ENCODE measurements at regions not wholly inside any gene's neighbourhood (a gene's known extent, or its start where the extent isn't known, plus 50 kb on each side); places are given as distances from the start of the nearest gene placed in this dataset.
"Not testable (repeated sequence)": the region's sequence is repeated elsewhere in the genome, so short reads cannot be mapped to it uniquely, and the experiment has no call there.

DNA sequence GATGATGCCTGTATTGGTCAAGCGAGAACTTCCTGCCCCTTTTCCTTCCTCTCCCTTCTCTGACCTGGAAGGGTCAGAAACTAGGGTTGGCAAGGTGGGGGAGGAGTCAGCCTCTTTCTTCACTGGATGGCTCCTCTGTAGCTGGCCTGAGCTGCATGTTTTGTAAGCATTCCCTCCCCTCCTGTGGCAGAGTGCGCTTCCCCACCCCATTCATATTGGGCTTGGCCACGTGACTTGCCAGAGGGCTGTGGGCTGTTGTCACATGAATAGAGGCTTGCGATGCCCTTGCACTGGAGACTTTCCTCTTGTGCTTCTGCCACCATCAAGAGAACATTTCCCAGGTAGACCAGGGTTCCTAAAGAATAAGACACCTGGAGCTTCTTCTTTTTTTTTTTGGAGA lies 111.3 kb upstream of the PODXL start:
- Mint-ChIP-seq H3K27me3 (ENCODE audit: low read depth) (peaks cover 9% of the 10 kb centered on the region), H3K9me3 (no peaks in the 10 kb centered on the region), H3K36me3 (ENCODE audit: insufficient read depth) (no peaks in the 10 kb centered on the region), H3K4me3 (no peak overlapping the region), H3K4me1 (ENCODE audit: low read depth) (no peaks in the 10 kb centered on the region)
- ATAC-seq (no peak), DNase-seq (no peak)

DNA sequence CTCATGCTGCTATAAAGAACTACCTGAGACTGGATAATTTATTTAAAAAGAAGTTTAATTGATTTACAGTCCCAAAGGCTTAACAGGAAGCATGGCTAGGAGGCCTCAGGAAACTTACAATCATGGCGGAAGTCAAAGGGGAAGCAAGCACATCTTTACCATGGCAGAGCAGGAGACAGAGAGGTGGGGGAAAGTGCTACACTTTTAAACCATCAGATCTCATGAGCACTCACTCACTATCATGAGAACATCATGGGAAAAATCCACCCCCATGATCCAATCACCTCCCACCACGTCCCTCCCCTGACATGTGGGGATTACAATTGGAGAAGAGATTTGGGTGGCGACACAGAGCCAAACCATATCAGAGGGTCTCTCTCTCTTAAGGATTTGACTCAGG lies 108.6 kb upstream of the PODXL start:
- H3K27me3 Mint-ChIP-seq (ENCODE audit: low read depth) = peaks cover 7% of the 10 kb centered on the region
- no peak overlapping the region for H3K4me3 Mint-ChIP-seq
- ATAC-seq (no peak), DNase-seq (no peak)
- H3K9me3 Mint-ChIP-seq = no peaks in the 10 kb centered on the region
- no peaks in the 10 kb centered on the region for H3K4me1 Mint-ChIP-seq (ENCODE audit: low read depth)
- no peaks in the 10 kb centered on the region for H3K36me3 Mint-ChIP-seq (ENCODE audit: insufficient read depth)

DNA sequence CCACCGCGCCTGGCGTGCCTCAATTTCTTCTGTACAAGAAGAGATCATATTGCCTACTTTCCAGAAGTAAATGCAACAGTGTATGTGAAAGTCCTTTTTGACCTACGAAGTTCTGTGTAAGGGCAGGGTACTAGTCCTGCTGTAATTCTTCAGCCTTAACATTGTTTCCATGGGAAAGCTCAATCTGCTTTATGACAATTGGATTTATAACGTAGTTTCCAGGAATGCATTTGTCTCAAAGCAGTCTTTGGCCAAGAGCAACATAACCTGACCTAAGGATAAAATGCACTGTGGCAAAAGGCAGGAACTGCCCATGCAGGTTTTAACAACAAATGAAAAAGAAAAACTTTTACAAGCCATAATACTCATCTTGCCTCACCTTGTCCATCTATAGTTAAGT lies 108.1 kb upstream of the PODXL start:
- Mint-ChIP-seq H3K4me3 (no peak overlapping the region), H3K9me3 (no peaks in the 10 kb centered on the region), H3K36me3 (ENCODE audit: insufficient read depth) (no peaks in the 10 kb centered on the region), H3K27me3 (ENCODE audit: low read depth) (peaks cover 7% of the 10 kb centered on the region), H3K4me1 (ENCODE audit: low read depth) (no peaks in the 10 kb centered on the region)
- ATAC-seq = no peak
- DNase-seq = no peak

DNA sequence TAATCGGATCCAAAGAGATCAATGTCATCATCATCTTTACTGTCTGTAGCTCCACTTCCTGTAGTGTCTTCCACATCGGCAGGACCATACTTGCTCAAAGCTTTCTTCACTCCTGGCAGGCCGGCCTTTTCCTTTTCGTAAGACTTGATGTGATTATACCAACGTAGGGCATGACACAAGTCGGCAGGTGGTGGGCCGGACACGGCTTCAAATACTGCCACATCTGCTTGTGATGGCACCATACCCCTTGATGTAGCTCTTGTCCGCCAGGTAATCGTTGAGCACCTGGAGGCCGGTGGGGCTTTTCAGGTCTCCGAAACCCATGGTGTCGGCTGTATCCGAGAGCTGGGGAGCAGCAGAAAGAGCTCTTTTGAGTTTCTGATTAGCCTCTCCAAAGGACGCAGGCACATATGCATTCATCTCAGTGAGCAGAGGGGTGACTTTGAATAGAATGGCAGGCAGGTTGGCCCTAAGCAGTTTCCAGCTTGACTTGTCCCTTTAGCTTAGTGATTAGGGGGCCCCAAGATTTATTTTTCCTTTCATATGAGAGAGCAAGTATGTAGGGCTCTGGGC lies 106.0 kb upstream of the PODXL start:
- not testable (repeated sequence) for H3K27me3 Mint-ChIP-seq (ENCODE audit: low read depth); DNase-seq; H3K9me3 Mint-ChIP-seq; ATAC-seq; H3K4me1 Mint-ChIP-seq (ENCODE audit: low read depth); H3K4me3 Mint-ChIP-seq; H3K36me3 Mint-ChIP-seq (ENCODE audit: insufficient read depth)

DNA sequence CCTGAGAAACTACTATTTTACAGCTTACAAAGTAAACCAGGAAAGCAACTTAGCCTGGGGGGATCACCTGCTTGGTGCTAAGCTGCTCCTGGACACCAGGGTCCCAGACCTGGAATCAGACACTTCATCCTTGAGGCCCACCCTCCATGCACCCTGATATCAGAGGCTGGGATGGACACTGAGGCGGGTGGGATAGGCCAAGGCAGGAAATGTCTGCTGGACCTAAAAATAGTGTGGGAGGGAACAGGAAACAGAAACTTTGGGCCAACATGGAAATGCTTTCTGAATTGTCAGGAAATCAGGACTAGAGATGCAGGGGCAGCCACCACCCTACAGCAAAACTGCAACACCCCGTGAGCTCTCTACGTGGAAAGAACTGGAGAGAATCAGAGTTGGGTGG lies 101.5 kb upstream of the PODXL start:
- H3K36me3 Mint-ChIP-seq (ENCODE audit: insufficient read depth) = no peaks in the 10 kb centered on the region
- DNase-seq = no peak

DNA sequence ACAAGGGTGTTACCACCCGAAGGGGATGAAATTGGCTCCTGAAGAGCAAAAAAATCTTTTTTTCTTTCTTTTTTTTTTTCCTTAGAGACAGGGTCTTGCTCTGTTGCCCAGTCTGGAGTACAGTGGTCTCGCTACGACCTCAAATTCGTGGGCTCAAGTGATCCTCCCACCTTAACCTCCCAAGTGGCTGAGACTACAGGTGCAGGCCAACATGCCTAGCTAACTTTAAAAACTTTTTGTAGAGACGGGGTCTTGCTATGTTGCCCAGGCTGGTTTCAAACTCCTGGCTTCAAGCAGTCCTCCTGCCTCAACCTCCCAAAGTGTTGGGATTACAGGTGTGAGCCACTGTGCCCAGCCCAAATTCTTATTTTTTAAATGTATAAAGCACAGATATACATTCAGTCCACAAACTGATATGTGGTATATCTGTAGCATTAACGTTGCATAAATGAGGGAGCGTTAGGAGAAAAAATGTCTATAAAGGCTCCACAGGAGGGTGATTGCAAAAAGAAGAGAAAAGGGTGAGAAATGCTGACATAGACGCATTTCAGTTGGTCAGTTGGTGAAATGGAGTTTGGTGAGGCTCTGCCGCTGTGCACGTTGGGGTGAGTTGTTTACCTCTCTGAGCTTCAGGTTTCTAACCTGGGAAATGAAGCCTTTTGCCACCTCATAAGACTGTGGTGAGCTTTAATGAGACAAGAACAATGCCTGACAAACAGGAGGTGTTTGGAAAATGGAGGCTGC lies 100.7 kb upstream of the PODXL start:
- Mint-ChIP-seq H3K27me3 (ENCODE audit: low read depth) (peaks cover 3% of the 10 kb centered on the region), H3K4me1 (ENCODE audit: low read depth) (peaks cover 2% of the 10 kb centered on the region), H3K9me3 (no peaks in the 10 kb centered on the region), H3K36me3 (ENCODE audit: insufficient read depth) (no peaks in the 10 kb centered on the region), H3K4me3 (no peak overlapping the region)
- ATAC-seq = no peak
- DNase-seq = no peak

More for the DNA sequence above, 101.5 kb upstream of the PODXL start:
- Mint-ChIP-seq H3K27me3 (ENCODE audit: low read depth) (peaks cover 3% of the 10 kb centered on the region), H3K9me3 (no peaks in the 10 kb centered on the region), H3K4me1 (ENCODE audit: low read depth) (peaks cover 2% of the 10 kb centered on the region), H3K4me3 (no peak overlapping the region)
- no peak for ATAC-seq

DNA sequence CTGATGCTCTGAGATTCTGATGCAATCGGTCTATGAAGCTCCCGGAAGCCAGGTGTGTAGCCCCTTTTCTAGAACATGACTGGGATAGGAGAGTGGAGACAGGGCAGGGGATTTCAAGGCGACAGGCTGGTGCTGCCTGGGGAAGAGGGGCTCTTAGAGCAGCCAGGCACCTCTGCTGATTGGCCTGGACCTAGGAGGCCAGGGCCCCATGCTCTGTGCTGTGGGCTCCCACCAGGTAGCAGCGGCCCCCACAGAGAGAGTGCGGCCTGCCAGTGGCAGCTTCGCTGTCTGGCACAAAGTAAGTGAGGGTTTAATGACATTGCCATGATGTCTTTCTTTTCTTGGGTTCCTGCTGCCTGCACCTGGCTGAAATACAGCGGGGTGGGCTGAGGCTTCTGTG lies 99.4 kb upstream of the PODXL start:
- Mint-ChIP-seq H3K4me1 (ENCODE audit: low read depth) (peaks cover 2% of the 10 kb centered on the region), H3K9me3 (no peaks in the 10 kb centered on the region), H3K36me3 (ENCODE audit: insufficient read depth) (no peaks in the 10 kb centered on the region), H3K27me3 (ENCODE audit: low read depth) (peaks cover 3% of the 10 kb centered on the region), H3K4me3 (no peak overlapping the region)
- ATAC-seq (no peak), DNase-seq (no peak)

DNA sequence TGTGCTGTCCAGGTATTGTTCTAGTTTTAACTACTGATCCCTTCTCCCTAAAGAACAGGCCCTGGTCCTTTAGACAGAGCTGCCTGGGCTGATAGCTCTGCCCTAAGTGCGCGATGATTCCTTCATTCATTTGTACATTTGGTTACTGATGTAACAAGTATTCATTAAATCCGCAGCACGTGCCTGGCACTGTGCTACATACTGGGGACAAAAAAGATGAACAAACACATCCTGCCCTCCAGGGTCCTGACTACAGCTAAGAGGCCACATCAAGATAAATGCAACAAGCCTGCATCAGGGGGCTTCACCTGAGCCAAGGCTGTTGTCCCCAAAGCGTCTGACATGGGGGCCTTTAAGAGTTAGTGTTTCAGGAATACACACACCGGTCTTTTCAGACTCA lies 99.0 kb upstream of the PODXL start:
- H3K27me3 Mint-ChIP-seq (ENCODE audit: low read depth) = peaks cover 3% of the 10 kb centered on the region
- peaks cover 2% of the 10 kb centered on the region for H3K4me1 Mint-ChIP-seq (ENCODE audit: low read depth)
- H3K9me3 Mint-ChIP-seq = no peaks in the 10 kb centered on the region
- no peak overlapping the region for H3K4me3 Mint-ChIP-seq
- no peaks in the 10 kb centered on the region for H3K36me3 Mint-ChIP-seq (ENCODE audit: insufficient read depth)
- no peak for ATAC-seq
- DNase-seq = no peak

DNA sequence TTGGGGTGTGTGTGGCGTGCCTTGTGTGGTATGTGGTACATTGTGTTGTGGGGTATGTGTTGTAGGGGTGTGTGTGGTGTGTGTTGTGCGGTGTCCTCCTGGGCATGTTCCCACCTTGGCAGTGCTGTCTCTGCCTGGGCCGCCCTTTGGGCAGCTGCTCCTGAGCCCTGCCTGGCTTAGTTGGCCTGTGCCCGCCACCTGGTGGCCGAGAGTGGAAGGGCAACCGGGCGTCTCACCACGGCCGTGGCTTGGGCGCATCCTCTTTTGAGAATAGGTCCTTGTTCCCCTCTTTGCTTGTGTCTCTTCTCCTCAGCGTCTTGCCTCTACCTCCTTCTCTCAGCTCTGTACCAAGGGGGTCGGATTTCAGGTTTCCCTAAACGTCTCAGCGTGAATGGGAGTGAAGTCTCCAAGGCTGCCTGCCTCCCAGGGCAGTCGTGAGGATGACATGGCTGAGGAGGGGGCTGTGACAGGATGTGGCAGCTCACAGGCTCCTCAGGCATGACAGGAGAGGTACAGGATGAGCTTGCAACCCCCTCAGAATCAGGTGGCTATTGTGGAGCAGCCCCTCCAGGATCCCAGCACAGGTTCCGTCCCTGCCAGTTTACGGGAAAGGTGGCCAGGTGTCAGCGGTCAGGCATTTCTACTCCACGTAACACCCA lies 98.4 kb upstream of the PODXL start:
- Mint-ChIP-seq H3K27me3 (ENCODE audit: low read depth) (peaks cover 3% of the 10 kb centered on the region), H3K9me3 (no peaks in the 10 kb centered on the region), H3K36me3 (ENCODE audit: insufficient read depth) (no peaks in the 10 kb centered on the region), H3K4me3 (no peak overlapping the region), H3K4me1 (ENCODE audit: low read depth) (peaks cover 2% of the 10 kb centered on the region)
- peak; percentile 79 for DNase-seq
- ATAC-seq = peak; percentile 93 to 96

DNA sequence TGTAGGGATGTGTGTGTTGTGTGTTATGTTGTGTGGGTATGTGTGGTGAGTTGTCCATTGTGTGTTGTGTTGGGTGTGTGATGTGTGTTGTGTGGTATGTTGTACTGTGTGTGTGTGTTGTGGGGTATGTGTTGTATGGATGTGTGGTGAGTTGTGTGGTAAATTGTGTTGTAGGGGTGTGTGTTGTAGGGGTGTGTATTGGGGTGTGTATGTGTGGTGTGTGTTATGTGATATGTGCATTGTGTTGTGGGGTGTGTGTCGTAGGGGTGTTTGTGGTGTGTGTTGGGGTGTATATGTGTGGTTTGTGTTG lies 97.8 kb upstream of the PODXL start:
- H3K4me1 Mint-ChIP-seq (ENCODE audit: low read depth) = peaks cover 2% of the 10 kb centered on the region
- no peaks in the 10 kb centered on the region for H3K36me3 Mint-ChIP-seq (ENCODE audit: insufficient read depth)
- ATAC-seq (no peak), DNase-seq (no peak)
- no peaks in the 10 kb centered on the region for H3K9me3 Mint-ChIP-seq
- H3K27me3 Mint-ChIP-seq (ENCODE audit: low read depth) = peaks cover 3% of the 10 kb centered on the region
- H3K4me3 Mint-ChIP-seq = no peak overlapping the region

DNA sequence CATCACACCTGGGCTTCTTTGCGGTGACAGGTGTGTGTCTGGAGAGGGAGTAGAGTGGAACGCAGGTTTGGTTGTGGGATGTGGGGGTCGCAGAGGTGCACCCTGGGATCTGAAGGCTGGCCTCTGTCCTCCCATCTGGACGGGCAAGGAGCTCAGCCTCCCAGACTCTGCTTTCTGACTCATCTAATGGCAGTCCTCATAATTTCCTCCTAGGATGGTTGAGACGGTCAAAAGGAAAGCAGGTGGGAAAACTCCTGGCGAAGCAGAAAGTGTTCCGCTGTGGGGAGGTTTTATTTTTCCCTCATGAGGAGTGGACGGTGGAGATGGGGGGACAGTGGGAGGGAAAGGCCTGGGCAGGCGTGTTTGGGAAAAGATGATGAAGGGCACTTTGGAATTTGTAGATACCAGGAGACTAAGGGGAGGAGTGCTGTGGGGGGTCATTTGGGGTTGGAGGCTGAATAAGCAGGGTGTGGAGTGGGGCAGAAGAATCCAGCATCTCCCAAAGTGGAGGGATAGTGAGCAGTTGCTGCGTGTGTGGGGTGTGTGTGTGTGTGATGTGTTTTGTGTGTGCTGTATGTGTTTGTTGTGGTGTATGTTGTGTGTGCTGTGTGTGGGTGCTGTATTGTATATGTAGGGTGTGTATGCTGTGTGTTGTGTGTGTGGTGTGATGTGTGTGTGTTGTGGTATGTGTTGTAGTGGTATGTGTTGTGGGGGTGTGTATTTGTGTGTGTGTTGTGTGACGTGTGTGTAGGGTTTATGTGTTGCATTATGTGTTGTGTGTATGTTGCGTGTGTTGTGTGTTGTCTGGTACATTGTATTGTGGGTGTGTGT lies 97.2 kb upstream of the PODXL start:
- H3K4me3 Mint-ChIP-seq = no peak overlapping the region
- H3K27me3 Mint-ChIP-seq (ENCODE audit: low read depth) = peaks cover 3% of the 10 kb centered on the region
- peaks cover 2% of the 10 kb centered on the region for H3K4me1 Mint-ChIP-seq (ENCODE audit: low read depth)
- ATAC-seq = no peak
- no peaks in the 10 kb centered on the region for H3K36me3 Mint-ChIP-seq (ENCODE audit: insufficient read depth)
- DNase-seq = no peak
- no peaks in the 10 kb centered on the region for H3K9me3 Mint-ChIP-seq

DNA sequence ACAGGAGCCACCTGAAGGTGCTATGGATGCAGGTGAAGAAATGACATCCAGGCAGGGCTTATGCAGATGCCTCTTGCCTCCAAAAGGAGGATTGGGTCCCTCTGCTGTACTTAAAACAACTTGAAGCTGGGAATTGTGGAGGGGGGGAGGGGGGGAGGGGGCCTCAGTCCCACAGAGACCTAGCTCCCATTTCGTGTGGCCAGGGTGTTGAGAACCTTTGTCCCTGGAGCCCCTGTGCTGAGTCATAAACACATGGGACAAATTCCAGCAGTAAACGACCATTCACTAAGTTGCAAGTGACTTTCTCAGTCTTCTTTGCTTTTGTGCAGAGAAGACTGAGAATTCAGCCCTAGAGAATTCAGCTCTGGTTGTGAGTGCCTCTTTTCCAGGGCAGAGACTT lies 96.5 kb upstream of the PODXL start:
- no peak overlapping the region for H3K4me3 Mint-ChIP-seq
- H3K9me3 Mint-ChIP-seq = no peaks in the 10 kb centered on the region
- H3K27me3 Mint-ChIP-seq (ENCODE audit: low read depth) = peaks cover 3% of the 10 kb centered on the region
- no peaks in the 10 kb centered on the region for H3K36me3 Mint-ChIP-seq (ENCODE audit: insufficient read depth)
- H3K4me1 Mint-ChIP-seq (ENCODE audit: low read depth) = peaks cover 2% of the 10 kb centered on the region
- DNase-seq (no peak), ATAC-seq (no peak)

DNA sequence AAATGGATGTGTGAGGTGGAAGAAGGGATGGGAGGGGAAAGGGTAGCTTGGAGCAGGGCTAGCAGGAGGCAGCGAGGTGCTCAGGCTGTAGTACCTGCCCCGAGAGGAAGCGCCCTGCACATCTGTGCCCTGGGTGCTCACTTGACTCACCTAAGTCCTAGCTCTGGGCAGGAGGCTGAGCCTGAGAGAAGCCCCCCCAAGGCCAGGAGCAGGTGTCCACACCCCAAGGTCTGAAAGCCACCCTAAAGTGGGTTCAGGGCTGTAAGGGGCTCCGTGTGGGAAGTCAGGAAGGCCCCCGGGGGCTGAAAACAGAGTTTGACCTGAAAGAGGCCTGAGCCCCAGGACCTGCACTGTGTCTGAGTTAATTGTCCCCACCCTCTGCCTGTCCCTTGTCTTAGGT lies 95.8 kb upstream of the PODXL start:
- H3K36me3 Mint-ChIP-seq (ENCODE audit: insufficient read depth) = no peaks in the 10 kb centered on the region
- no peak overlapping the region for H3K4me3 Mint-ChIP-seq
- no peaks in the 10 kb centered on the region for H3K9me3 Mint-ChIP-seq
- no peak for ATAC-seq
- DNase-seq = no peak
- H3K4me1 Mint-ChIP-seq (ENCODE audit: low read depth) = peaks cover 2% of the 10 kb centered on the region
- H3K27me3 Mint-ChIP-seq (ENCODE audit: low read depth) = peaks cover 5% of the 10 kb centered on the region

DNA sequence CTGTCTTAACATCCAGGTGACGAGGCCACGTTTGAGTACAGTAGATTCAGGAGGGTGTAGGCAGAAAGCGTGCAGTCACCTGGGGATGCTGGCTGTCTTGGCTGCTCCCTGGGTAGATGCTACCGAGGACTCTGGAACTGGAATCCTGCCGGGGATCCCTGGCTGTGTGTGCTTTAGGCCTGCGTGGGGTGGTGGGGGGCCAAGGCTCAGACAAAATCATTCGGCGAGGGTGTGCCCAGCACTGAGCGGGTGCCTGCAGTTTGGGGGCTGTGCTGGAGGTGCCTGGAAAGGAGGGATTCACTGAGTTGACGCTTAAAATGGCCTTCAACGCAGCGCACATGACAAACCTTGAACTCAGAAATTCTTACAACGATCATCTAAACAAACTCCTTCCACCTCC lies 93.5 kb upstream of the PODXL start:
- DNase-seq (no peak), ATAC-seq (no peak)
- Mint-ChIP-seq H3K9me3 (no peaks in the 10 kb centered on the region), H3K27me3 (ENCODE audit: low read depth) (peaks cover 5% of the 10 kb centered on the region), H3K4me3 (no peak overlapping the region), H3K4me1 (ENCODE audit: low read depth) (peaks cover 1% of the 10 kb centered on the region), H3K36me3 (ENCODE audit: insufficient read depth) (no peaks in the 10 kb centered on the region)

Data from activated T-cell treated with anti-CD3 and anti-CD28 coated beads, Interleukin-2, amount 50 U/mL, for 4 hours (primary cell).